Activated naive CD4-positive, alpha-beta T cell treated with anti-CD3 and anti-CD28 coated beads for 36 hours (primary cell): ENCODE measurements at regions not wholly inside any gene's neighbourhood (a gene's known extent, or its start where the extent isn't known, plus 50 kb on each side); places are given as distances from the start of the nearest gene placed in this dataset.
"Not testable (repeated sequence)": the region's sequence is repeated elsewhere in the genome, so short reads cannot be mapped to it uniquely, and the experiment has no call there.

Source experiments
- CTCF ChIA-PET: fragments of 350-600 bp; sonication (Branson Sonifier 250); formaldehyde crosslinking; loops from one replicate; lab custom pipeline; 2021; ENCODE audit warnings: antibody characterized with exemption; lab: Charles Lee
- DNase-seq: peaks from one replicate; pipeline ENCODE4 v3.0.0-alpha.2; 2020
- H3K27ac Mint-ChIP-seq: one replicate; pipeline ENCODE4 v1.8.0; 2021; ENCODE audit warnings: mild to moderate bottlenecking, mixed read lengths
- H3K27me3 Mint-ChIP-seq: one replicate; pipeline ENCODE4 v1.8.0; 2021; ENCODE audit warnings: low read depth, mixed read lengths
- H3K36me3 Mint-ChIP-seq: one replicate; pipeline ENCODE4 v1.8.0; 2021; ENCODE audit warnings: low read depth, mixed read lengths
- H3K4me1 Mint-ChIP-seq: one replicate; pipeline ENCODE4 v1.8.0; 2021; ENCODE audit warnings: low read depth, mixed read lengths
- H3K4me3 Mint-ChIP-seq: one replicate; pipeline ENCODE4 v1.8.0; 2021; ENCODE audit warnings: mild to moderate bottlenecking, moderate library complexity, mixed read lengths
- H3K9me3 Mint-ChIP-seq: one replicate; pipeline ENCODE4 v1.8.0; 2021; ENCODE audit warnings: mixed read lengths
- intact Hi-C: fragments of 100-400 bp; cut with micrococcal nuclease; formaldehyde crosslinking; loops from one replicate; pipeline ENCODE4 v1.15.1; 2023

- H3K27ac Mint-ChIP-seq = no peak overlapping the region
- intact Hi-C loops = no loop called here
- H3K4me3 Mint-ChIP-seq = no peak overlapping the region
- peaks cover 2% of the 10 kb centered on the region for H3K27me3 Mint-ChIP-seq
- no peaks in the 10 kb centered on the region for H3K4me1 Mint-ChIP-seq
- no peaks in the 10 kb centered on the region for H3K36me3 Mint-ChIP-seq
- no peaks in the 10 kb centered on the region for H3K9me3 Mint-ChIP-seq
- CTCF ChIA-PET = no interaction called here
- no peak for DNase-seq
Measured at GRCh38 chr16:85202631-85203461, 90.6 kb upstream of the CIBAR2 start.

DNA sequence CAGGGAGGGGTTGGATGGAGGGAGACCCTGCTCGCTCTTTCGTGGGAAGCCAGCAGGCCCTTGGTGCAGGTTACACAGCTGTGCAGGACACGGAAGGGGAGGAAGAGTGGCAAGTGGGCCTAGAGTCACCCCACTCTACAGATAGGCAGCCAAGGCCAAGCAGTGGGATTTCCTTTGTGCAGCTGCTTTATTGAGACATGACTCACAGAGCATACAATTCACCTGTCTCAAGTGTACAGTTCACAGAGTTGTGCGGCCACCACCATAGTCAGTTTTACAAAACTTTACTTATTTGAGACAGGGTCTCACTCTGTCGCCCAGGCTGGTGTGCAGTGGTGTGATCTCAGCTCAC lies 91.2 kb upstream of the CIBAR2 start:
- Mint-ChIP-seq H3K4me3 (no peak overlapping the region), H3K27ac (no peak overlapping the region), H3K36me3 (no peaks in the 10 kb centered on the region)

DNA sequence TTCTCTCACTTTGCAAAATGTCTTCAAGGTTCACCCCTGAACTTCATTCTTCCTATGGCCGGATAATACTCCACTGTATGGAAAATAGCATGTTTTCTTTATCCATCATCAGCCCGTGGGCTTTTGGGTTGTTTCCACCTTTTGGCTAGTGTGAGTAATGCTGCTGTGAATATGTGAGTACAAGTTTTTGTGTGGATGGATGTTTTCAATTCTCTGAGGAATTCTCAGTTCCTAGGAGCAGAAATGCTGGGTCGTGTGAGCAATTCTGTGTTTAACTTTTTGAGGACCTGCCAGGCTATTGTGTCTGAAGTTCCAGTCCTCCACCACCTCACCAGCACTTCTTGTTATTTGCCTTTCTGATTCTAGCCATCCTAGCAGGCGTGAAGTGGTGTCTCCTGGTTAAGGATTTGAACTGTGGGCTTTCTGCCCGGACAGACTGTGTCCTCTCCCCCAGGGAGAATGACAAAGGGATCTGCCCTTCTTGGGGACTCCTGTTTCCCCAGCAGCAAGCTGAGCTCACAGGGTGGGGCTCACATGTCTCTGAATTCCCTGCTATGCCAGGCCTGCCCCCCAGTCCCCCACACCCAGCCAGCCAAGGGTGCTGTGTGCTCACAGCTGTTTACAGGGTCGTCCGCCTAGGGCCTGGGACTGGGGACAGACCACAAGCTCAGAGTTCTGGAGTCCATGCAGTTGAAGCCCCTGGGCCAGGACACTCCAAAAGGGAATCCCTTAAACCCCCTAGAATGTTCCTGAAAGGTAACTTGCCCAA lies 92.2 kb upstream of the CIBAR2 start:
- intact Hi-C loops = no loop called here
- no peak for DNase-seq
- CTCF ChIA-PET = interaction anchor here (0.7 kb wide), 1 partner anchor 71 kb away, joined by 3 read pairs; no protein-coding TSS in a partner anchor
- H3K27me3 Mint-ChIP-seq = peaks cover 2% of the 10 kb centered on the region
- H3K36me3 Mint-ChIP-seq = no peaks in the 10 kb centered on the region
- H3K9me3 Mint-ChIP-seq = peaks cover 2% of the 10 kb centered on the region
- no peak overlapping the region for H3K27ac Mint-ChIP-seq
- no peak overlapping the region for H3K4me3 Mint-ChIP-seq
- H3K4me1 Mint-ChIP-seq = no peaks in the 10 kb centered on the region

More for the DNA sequence above, 91.2 kb upstream of the CIBAR2 start:
- CTCF ChIA-PET = no interaction called here
- Mint-ChIP-seq H3K27me3 (peaks cover 2% of the 10 kb centered on the region), H3K4me1 (no peaks in the 10 kb centered on the region), H3K9me3 (no peaks in the 10 kb centered on the region)
- DNase-seq = no peak
- intact Hi-C loops = no loop called here

DNA sequence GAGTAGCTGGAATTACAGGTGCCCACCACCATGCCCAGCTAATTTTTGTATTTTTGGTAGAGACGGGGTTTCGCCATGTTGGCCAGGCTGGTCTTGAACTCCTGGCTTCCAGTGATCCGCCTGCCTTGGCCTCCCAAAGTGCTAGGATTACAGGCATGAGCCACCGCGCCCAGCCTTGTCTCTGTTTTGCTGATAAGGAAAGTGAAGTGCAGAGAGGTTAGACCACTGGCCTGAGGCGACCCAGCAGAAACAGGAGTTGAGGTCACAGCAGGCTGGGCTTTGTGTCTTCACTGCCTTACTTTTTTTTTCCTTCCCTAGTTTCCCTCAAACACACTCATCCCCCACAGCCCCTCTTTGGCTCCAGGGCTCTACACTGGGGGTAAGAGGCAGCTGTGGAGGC lies 93.0 kb upstream of the CIBAR2 start:
- H3K27ac Mint-ChIP-seq, H3K27me3 Mint-ChIP-seq, H3K36me3 Mint-ChIP-seq, H3K4me3 Mint-ChIP-seq, H3K4me1 Mint-ChIP-seq, H3K9me3 Mint-ChIP-seq, CTCF ChIA-PET, intact Hi-C loops, DNase-seq: not testable (repeated sequence)

- Mint-ChIP-seq H3K9me3 (peaks cover 2% of the 10 kb centered on the region), H3K4me1 (no peaks in the 10 kb centered on the region), H3K27me3 (peaks cover 2% of the 10 kb centered on the region), H3K4me3 (no peak overlapping the region), H3K36me3 (no peaks in the 10 kb centered on the region), H3K27ac (no peak overlapping the region)
- intact Hi-C loops = no loop called here
- DNase-seq = no peak
- CTCF ChIA-PET = no interaction called here
Measured at GRCh38 chr16:85205747-85206471, 93.6 kb upstream of the CIBAR2 start.

DNA sequence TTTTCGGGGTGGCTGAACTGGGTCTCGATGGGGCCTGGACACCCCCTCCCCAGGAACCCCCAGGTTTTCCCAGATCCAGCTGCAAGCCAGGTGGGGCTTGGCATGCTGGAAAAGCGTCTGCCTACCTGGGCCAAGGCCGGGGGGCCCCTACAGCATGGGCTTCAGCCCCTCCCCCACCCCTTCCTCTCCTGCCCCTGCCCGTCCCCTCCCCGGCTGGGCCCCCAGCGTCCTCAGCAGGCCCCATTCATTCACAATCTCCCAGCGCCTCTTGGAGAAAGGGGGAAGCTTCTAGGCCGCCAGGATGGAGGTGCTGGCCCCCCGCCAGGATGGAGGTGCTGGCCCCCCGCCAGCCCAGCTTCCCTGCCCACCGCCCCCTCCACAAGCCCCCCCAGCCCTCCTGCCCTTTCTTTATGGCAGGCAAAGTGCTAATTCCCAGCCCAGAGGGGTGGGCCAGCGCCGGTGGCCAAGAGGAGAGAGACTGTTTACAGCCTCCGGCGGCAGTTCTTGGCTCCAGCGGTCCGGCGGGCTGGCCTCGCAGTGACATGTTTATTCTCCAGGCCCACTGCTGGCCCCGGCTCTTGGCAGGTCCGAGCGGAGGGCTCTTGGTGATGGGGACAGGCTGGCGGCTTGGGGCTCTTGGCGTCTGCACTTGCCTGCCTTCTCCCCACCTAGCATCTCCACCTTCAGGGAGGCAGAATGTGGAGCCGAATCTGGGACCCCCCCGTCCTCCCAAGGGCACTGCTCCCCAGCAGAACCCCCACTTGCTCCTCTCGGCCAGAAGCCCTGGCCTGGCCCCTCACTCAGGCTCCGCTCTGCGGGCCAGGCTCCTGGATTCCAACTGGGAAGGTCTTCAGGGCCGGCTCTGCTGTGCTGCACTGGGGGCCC lies 94.4 kb upstream of the CIBAR2 start:
- Mint-ChIP-seq H3K4me3 (no peak overlapping the region), H3K27ac (no peak overlapping the region), H3K4me1 (no peaks in the 10 kb centered on the region), H3K9me3 (peaks cover 2% of the 10 kb centered on the region), H3K27me3 (peaks cover 2% of the 10 kb centered on the region), H3K36me3 (no peaks in the 10 kb centered on the region)
- DNase-seq = no peak
- CTCF ChIA-PET = no interaction called here
- intact Hi-C loops = no loop called here

DNA sequence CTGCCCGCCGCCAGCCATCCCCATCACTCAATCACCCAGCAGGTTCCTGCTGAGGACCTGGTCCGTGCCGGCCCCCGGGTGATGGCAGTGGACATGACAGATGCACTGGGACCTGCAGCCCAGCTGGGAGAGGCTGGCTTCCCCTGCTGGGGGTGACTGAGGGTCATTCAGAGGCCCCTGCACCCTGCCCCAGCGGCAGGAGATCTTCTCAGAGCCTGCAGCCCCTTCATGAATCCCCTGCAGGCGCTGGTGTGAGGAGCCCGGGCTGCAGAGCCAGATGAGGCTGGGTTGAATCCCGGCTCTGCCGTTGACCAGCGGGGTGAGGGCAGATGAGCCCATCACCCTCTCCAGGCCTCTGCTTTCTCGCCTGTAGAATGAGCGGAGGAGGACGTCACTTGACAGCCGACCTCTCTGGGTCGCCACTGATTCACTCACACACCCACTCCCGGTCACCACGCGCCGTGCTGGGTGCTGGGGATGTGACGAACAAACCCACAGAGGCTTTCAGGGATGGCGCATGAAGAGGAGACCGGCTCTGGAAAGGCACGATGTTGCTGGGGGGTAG lies 95.2 kb upstream of the CIBAR2 start:
- Mint-ChIP-seq H3K27ac (no peak overlapping the region), H3K4me3 (no peak overlapping the region), H3K9me3 (peaks cover 2% of the 10 kb centered on the region), H3K4me1 (no peaks in the 10 kb centered on the region), H3K27me3 (peaks cover 2% of the 10 kb centered on the region), H3K36me3 (no peaks in the 10 kb centered on the region)
- CTCF ChIA-PET = no interaction called here
- intact Hi-C loops = no loop called here
- no peak for DNase-seq

DNA sequence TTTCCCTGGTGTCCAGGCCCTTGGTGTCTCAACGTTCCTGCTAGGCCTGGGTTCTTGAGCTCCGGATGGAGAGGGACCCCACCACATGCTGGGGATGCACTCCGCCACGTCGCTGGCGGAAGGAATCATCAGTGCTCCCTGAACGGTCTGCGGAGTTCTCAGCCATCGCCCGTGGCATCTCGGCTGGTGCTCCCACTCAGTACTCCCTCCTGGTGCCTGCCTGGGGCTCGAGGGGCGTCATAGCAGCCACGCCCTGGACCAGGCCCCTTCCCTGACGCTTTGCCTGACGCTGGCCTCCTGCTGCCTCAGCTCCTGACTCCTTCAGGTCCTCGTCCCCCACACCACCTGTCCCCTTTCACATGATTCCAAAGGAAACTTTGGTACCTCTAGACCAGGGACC lies 95.9 kb upstream of the CIBAR2 start:
- CTCF ChIA-PET = interaction anchor here (1.1 kb wide), 1 partner anchor 45 kb away, joined by 3 read pairs; no protein-coding TSS in a partner anchor
- Mint-ChIP-seq H3K36me3 (no peaks in the 10 kb centered on the region), H3K27ac (no peak overlapping the region), H3K4me1 (no peaks in the 10 kb centered on the region), H3K9me3 (peaks cover 2% of the 10 kb centered on the region), H3K4me3 (no peak overlapping the region), H3K27me3 (peaks cover 2% of the 10 kb centered on the region)
- intact Hi-C loops = no loop called here
- no peak for DNase-seq

DNA sequence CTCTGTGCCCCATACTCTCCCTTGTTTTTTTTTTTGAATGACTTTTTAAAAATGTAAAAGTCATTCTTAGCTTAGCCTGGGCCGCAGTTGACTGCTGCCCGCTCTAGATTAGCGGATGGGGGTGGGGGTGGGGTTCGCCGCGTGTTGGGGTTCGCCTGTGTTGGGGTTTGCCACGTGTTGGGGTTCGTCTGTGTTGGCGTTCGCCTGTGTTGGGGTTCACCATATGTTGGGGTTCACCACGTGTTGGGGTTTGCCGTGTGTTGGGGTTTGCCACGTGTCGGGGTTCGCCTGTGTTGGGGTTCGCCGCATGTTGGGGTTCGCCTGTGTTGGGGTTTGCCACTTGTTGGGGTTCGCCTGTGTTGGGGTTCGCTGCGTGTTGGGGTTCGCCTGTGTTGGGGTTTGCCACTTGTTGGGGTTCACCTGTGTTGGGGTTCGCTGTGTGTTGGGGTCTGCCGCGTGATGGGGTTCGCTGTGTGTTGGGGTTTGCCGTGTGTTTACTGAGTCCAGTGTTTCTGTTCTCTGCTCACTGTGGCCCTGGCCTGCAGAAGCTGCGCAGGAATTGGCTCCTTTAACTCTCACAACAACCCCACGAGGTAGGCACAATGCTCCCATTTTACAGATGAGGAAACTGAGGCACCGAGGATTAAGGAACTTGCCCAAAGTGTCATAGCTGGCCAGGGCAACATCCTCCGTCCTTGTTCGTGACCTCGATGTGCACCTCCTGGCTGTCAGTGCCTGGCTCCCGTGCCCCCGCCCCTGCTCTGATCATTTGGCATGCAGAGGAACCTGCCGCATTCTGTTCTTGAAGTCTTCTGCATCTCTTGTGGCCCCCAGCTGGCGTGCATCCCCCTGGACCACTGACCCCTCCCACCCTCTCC lies 96.6 kb upstream of the CIBAR2 start:
- Mint-ChIP-seq H3K9me3 (peaks cover 2% of the 10 kb centered on the region), H3K4me1 (no peaks in the 10 kb centered on the region), H3K27ac (no peak overlapping the region), H3K4me3 (no peak overlapping the region), H3K27me3 (peaks cover 2% of the 10 kb centered on the region), H3K36me3 (no peaks in the 10 kb centered on the region)
- intact Hi-C loops = no loop called here
- CTCF ChIA-PET = interaction anchor here (1.1 kb wide), 1 partner anchor 45 kb away, joined by 3 read pairs; no protein-coding TSS in a partner anchor
- no peak for DNase-seq

- Mint-ChIP-seq H3K9me3 (peaks cover 2% of the 10 kb centered on the region), H3K36me3 (no peaks in the 10 kb centered on the region), H3K4me3 (no peak overlapping the region), H3K4me1 (no peaks in the 10 kb centered on the region), H3K27me3 (peaks cover 2% of the 10 kb centered on the region), H3K27ac (no peak overlapping the region)
- intact Hi-C loops = no loop called here
- CTCF ChIA-PET = no interaction called here
- DNase-seq = no peak
Measured at GRCh38 chr16:85209526-85210121, 97.4 kb upstream of the CIBAR2 start.
